A549 (cell line): ENCODE measurements at regions not wholly inside any gene's neighbourhood (a gene's known extent, or its start where the extent isn't known, plus 50 kb on each side); places are given as distances from the start of the nearest gene placed in this dataset.

ENCODE experiments used
- BCL3 ChIP-seq: fragments of >200 bp; sonication (Bioruptor Twin); formaldehyde crosslinking; IDR thresholded peaks from 3 replicates; pipeline ENCODE4 v1.6.1; 2016
- CHD2 ChIP-seq: fragments of 150-350 bp; IDR thresholded peaks from 2 replicates; pipeline ENCODE4 v1.6.1; 2014; ENCODE audit warnings: low read length; ENCODE audit not compliant: partially characterized antibody
- EHMT2 ChIP-seq: fragments of 200-600 bp; sonication (generic); IDR thresholded peaks from 2 replicates; pipeline ENCODE4 v1.6.1; 2016; ENCODE audit warnings: antibody characterized with exemption, low read depth, mild to moderate bottlenecking, moderate library complexity
- ELK1 ChIP-seq: fragments of 150-350 bp; IDR thresholded peaks from 2 replicates; pipeline ENCODE4 v1.6.1; 2014; ENCODE audit warnings: low read depth, mild to moderate bottlenecking, low read length
- HDAC2 ChIP-seq: fragments of 200-600 bp; sonication (generic); IDR thresholded peaks from 2 replicates; pipeline ENCODE4 v1.6.1; 2016
- RNF2 ChIP-seq: fragments of 200-600 bp; sonication (generic); IDR thresholded peaks from 2 replicates; pipeline ENCODE4 v1.6.1; 2016; ENCODE audit warnings: low read depth, mild to moderate bottlenecking, antibody characterized with exemption, moderate library complexity, borderline replicate concordance
- TF ChIP-seq, protein P1 (sequence below): fragments of >200 bp; sonication (Bioruptor Twin); formaldehyde crosslinking; IDR thresholded peaks from 3 replicates; pipeline ENCODE4 v1.5.1; 2016
- TF ChIP-seq, protein P2 (sequence below): IDR thresholded peaks from 2 replicates; pipeline ENCODE4 v1.6.1; 2012; ENCODE audit warnings: low read depth, borderline replicate concordance

DNA sequence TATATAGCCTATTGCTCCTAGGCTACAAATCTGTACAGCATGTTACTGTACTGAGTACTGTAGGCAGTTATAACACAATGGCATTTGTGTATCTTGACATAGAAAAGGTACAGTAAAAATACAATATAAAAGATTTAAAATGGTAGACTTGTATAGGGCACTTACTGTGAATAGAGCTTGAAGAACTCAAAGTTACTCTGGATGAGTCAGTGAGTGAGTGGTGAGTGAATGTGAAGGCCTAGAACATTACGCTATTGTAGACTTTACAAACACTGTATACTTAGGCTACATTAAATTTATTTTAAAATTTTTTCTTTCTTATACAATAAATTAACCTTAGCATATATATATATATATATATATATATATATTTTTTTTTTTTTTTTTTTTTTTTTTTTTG is 140.0 kb upstream of the UBE2E1 start:
- TF ChIP-seq HDAC2 (no peak), BCL3 (no peak), ELK1 (no peak), CHD2 (no peak), RNF2 (no peak), EHMT2 (no peak)
- TF ChIP-seq, protein P1, sequence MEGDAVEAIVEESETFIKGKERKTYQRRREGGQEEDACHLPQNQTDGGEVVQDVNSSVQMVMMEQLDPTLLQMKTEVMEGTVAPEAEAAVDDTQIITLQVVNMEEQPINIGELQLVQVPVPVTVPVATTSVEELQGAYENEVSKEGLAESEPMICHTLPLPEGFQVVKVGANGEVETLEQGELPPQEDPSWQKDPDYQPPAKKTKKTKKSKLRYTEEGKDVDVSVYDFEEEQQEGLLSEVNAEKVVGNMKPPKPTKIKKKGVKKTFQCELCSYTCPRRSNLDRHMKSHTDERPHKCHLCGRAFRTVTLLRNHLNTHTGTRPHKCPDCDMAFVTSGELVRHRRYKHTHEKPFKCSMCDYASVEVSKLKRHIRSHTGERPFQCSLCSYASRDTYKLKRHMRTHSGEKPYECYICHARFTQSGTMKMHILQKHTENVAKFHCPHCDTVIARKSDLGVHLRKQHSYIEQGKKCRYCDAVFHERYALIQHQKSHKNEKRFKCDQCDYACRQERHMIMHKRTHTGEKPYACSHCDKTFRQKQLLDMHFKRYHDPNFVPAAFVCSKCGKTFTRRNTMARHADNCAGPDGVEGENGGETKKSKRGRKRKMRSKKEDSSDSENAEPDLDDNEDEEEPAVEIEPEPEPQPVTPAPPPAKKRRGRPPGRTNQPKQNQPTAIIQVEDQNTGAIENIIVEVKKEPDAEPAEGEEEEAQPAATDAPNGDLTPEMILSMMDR = no peak
- TF ChIP-seq, protein P2, sequence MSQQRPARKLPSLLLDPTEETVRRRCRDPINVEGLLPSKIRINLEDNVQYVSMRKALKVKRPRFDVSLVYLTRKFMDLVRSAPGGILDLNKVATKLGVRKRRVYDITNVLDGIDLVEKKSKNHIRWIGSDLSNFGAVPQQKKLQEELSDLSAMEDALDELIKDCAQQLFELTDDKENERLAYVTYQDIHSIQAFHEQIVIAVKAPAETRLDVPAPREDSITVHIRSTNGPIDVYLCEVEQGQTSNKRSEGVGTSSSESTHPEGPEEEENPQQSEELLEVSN = no peak
